ENCODE measurements at regions not wholly inside any gene's neighbourhood (a gene's known extent, or its start where the extent isn't known, plus 50 kb on each side); places are given as distances from the start of the nearest gene placed in this dataset.

DNA sequence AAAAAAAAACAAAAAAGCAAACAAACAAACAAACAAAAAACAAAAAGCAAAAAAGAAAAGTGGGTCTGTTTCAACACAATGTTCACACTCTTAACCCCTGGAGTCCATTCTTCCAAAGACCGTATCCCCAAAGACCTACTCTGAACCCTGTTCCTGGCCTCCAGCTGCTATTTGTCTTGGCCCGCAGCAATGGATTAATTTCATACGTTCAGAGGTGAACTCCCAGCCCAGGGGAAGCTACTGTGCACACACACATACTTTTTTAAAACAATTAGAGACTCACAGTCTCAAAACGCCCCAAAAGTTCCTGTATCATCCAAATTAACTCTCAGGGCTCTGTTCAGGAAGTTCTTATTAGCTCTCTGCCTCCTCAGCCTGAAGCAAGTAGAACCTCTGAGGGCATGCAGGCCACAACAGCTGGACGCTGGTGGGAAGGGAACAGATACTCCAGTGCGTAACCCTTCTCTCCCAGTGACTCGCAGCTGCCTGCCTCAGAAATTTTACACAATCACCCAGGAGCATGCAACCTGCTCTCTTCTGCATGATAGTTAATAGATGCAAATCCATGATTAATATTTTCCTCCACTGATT lies 395.4 kb downstream of the RRAGC start:
- no peaks in the 10 kb centered on the region; the same call in 1 of the 2 replicates for H3K9me3 ChIP-seq (replicated peaks)
- DNase-seq: peak; percentile 85 to 87
- no peak overlapping the region for H3K4me3 ChIP-seq
- peaks cover 14% of the 10 kb centered on the region for H3K4me1 ChIP-seq
- H3K36me3 ChIP-seq: no peaks in the 10 kb centered on the region
- H3K27me3 ChIP-seq: no peaks in the 10 kb centered on the region
- peak overlapping the region; percentile 74 for H3K27ac ChIP-seq

- no peak for DNase-seq
These were observed 396.5 kb downstream of the RRAGC start for GRCh38 chr1:38463074-38463473.

GRCh38 chr1:38456531-38456876 lies 403.1 kb downstream of the RRAGC start:
- no peaks in the 10 kb centered on the region for H3K36me3 ChIP-seq
- no peak overlapping the region for H3K4me3 ChIP-seq
- H3K4me1 ChIP-seq: peaks cover 9% of the 10 kb centered on the region
- H3K27ac ChIP-seq: no peak overlapping the region
- no peaks in the 10 kb centered on the region; the same call in 1 of the 2 replicates for H3K9me3 ChIP-seq (replicated peaks)
- DNase-seq: no peak
- no peaks in the 10 kb centered on the region for H3K27me3 ChIP-seq

More at GRCh38 chr1:38463074-38463473, 396.5 kb downstream of the RRAGC start:
- H3K9me3 ChIP-seq (replicated peaks): no peaks in the 10 kb centered on the region; the same call in 1 of the 2 replicates
- peaks cover 14% of the 10 kb centered on the region for H3K4me1 ChIP-seq
- H3K27ac ChIP-seq: no peak overlapping the region
- H3K27me3 ChIP-seq: no peaks in the 10 kb centered on the region
- no peaks in the 10 kb centered on the region for H3K36me3 ChIP-seq
- H3K4me3 ChIP-seq: no peak overlapping the region

GRCh38 chr1:38455829-38456530 lies 403.6 kb downstream of the RRAGC start:
- Histone ChIP-seq H3K27me3 (no peaks in the 10 kb centered on the region), H3K27ac (no peak overlapping the region), H3K9me3 (replicated peaks) (no peaks in the 10 kb centered on the region; the same call in 1 of the 2 replicates), H3K36me3 (no peaks in the 10 kb centered on the region), H3K4me1 (peaks cover 13% of the 10 kb centered on the region), H3K4me3 (no peak overlapping the region)
- no peak for DNase-seq

GRCh38 chr1:38454749-38455441 lies 404.7 kb downstream of the RRAGC start:
- DNase-seq: no peak
- peaks cover 20% of the 10 kb centered on the region for H3K4me1 ChIP-seq

GRCh38 chr1:38454236-38454635 lies 405.3 kb downstream of the RRAGC start:
- no peak overlapping the region for H3K4me3 ChIP-seq
- H3K4me1 ChIP-seq: peaks cover 20% of the 10 kb centered on the region
- no peaks in the 10 kb centered on the region for H3K27me3 ChIP-seq
- H3K36me3 ChIP-seq: no peaks in the 10 kb centered on the region
- peak; percentile 39 to 54 for DNase-seq
- H3K27ac ChIP-seq: no peak overlapping the region
- H3K9me3 ChIP-seq (replicated peaks): no peaks in the 10 kb centered on the region; the same call in 1 of the 2 replicates

More at GRCh38 chr1:38454749-38455441, 404.7 kb downstream of the RRAGC start:
- Histone ChIP-seq H3K36me3 (no peaks in the 10 kb centered on the region), H3K9me3 (replicated peaks) (no peaks in the 10 kb centered on the region; the same call in 1 of the 2 replicates), H3K27ac (no peak overlapping the region), H3K4me3 (no peak overlapping the region), H3K27me3 (no peaks in the 10 kb centered on the region)

DNA sequence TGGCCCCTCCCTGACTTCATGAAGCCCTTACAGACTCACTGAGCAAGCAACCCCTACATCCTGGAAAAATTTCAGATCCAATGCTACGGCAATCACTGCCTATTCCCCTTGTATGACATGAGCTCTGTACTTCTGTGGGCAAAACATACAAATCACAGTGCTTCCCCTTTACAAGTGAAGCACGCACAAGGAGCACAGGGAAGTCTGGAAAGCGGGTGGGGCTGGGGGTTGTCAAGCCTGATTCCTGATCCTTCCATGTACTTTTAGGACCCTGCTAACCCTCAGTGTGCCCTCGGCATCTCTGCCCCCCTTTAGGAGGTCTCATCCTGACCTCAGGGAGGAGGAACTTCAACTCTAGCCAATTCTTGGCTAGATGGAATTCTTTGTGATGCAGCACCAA lies 405.7 kb upstream of the POU3F1 start:
- Histone ChIP-seq H3K4me1 (peaks cover 20% of the 10 kb centered on the region), H3K4me3 (no peak overlapping the region), H3K27me3 (no peaks in the 10 kb centered on the region), H3K36me3 (no peaks in the 10 kb centered on the region), H3K9me3 (replicated peaks) (no peaks in the 10 kb centered on the region; the same call in 1 of the 2 replicates), H3K27ac (peak overlapping the region; percentile 73)
- peak in 1 of 2 experiments; percentile 30 for DNase-seq

DNA sequence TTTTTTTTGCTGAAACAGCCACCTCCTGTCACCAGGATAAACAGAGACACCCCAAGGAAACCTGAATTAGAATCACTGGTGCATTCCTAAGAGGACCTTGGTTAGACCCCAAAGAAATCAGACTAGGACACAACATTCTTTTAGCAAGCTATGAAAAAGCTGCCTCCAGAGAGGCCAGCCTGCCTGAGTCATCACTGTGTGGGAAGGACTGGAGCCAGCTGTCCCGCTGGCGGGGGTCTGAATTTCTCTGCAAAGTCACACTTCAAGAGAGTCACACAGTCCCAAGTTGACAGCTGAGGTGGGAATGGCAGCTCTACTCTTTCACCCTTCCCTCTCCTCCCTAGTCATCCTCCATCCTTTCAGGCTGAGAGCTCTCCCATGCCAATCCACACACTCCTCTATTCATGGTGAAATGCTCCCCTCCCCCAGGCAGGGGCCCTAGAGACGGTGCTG lies 405.0 kb upstream of the POU3F1 start:
- no peaks in the 10 kb centered on the region for H3K36me3 ChIP-seq
- DNase-seq: peak; percentile 86 to 90
- H3K27me3 ChIP-seq: no peaks in the 10 kb centered on the region
- peaks cover 20% of the 10 kb centered on the region for H3K4me1 ChIP-seq
- H3K27ac ChIP-seq: peak overlapping the region; percentile 73
- H3K9me3 ChIP-seq (replicated peaks): no peaks in the 10 kb centered on the region; the same call in 1 of the 2 replicates
- no peak overlapping the region for H3K4me3 ChIP-seq

DNA sequence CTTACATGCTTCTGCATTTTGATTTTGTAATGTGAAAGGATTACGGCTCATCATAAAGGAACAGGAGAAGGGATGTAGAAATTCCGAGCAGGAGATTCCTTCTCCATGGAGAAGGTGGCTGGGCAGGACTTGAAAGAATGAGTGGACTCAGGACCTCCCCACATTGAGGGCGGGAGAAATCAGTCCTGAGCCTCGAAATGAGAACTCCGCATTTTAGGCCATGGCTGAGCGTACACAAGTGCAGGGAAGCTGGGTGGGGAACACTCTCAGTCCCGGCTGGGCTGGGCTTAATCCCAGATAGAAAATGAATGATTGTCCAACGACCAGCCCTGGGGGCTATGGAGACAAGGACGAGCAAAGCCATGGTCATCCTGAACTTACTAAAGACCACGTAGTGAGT lies 402.3 kb upstream of the POU3F1 start:
- no peaks in the 10 kb centered on the region for H3K9me3 ChIP-seq (replicated peaks)
- no peaks in the 10 kb centered on the region for H3K36me3 ChIP-seq
- peaks cover 22% of the 10 kb centered on the region for H3K4me1 ChIP-seq
- no peaks in the 10 kb centered on the region for H3K27me3 ChIP-seq
- H3K4me3 ChIP-seq: no peak overlapping the region
- no peak overlapping the region for H3K27ac ChIP-seq
- DNase-seq: no peak

GRCh38 chr1:38446936-38447335 lies 400.3 kb upstream of the POU3F1 start:
- no peak for DNase-seq
- Histone ChIP-seq H3K4me1 (peaks cover 16% of the 10 kb centered on the region), H3K4me3 (no peak overlapping the region), H3K9me3 (replicated peaks) (no peaks in the 10 kb centered on the region), H3K27me3 (no peaks in the 10 kb centered on the region), H3K36me3 (no peaks in the 10 kb centered on the region), H3K27ac (no peak overlapping the region)

- no peak overlapping the region for H3K4me3 ChIP-seq
These were observed 398.3 kb upstream of the POU3F1 start for GRCh38 chr1:38444770-38445442.

GRCh38 chr1:38444311-38444710 lies 397.7 kb upstream of the POU3F1 start:
- H3K36me3 ChIP-seq: no peaks in the 10 kb centered on the region
- DNase-seq: no peak
- 0 out of 2 replicates have a peak, but pooled peaks cover 2% of the 10 kb centered on the region for H3K4me1 ChIP-seq
- no peaks in the 10 kb centered on the region for H3K9me3 ChIP-seq (replicated peaks)
- H3K27me3 ChIP-seq: no peaks in the 10 kb centered on the region
- H3K27ac ChIP-seq: no peak overlapping the region
- no peak overlapping the region for H3K4me3 ChIP-seq

More at GRCh38 chr1:38444770-38445442, 398.3 kb upstream of the POU3F1 start:
- Histone ChIP-seq H3K4me1 (0 out of 2 replicates have a peak, but pooled peaks cover 2% of the 10 kb centered on the region), H3K36me3 (no peaks in the 10 kb centered on the region), H3K27me3 (no peaks in the 10 kb centered on the region), H3K9me3 (replicated peaks) (no peaks in the 10 kb centered on the region), H3K27ac (no peak overlapping the region)
- peak in 1 of 2 experiments; percentile 23 for DNase-seq

- no peaks in the 10 kb centered on the region for H3K27me3 ChIP-seq
- 0 out of 2 replicates have a peak, but pooled peaks cover 2% of the 10 kb centered on the region for H3K4me1 ChIP-seq
- no peaks in the 10 kb centered on the region for H3K36me3 ChIP-seq
- DNase-seq: no peak
- no peaks in the 10 kb centered on the region for H3K9me3 ChIP-seq (replicated peaks)
- H3K4me3 ChIP-seq: no peak overlapping the region
- H3K27ac ChIP-seq: no peak overlapping the region
These were observed 393.8 kb upstream of the POU3F1 start for GRCh38 chr1:38440402-38440801.

DNA sequence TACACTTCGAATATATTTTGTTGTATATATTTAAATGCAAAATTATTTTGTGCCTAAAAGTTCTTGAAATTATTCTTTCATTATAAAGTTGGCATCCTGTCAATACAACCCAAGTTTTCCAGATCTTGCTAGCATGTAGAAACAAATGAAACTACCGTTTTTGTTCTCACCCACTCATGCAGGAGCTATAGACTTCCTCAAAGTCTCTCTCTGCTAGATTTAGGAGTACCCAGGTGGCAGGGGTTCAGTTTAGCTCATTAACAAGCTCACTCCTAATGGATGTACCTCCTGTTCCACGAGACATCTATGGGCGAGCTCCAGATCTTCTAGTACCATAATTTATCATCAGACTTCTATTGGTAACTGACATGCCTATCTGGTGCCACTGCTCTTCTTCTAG lies 390.2 kb upstream of the POU3F1 start:
- H3K4me3 ChIP-seq: no peak overlapping the region
- H3K9me3 ChIP-seq (replicated peaks): no peaks in the 10 kb centered on the region
- H3K36me3 ChIP-seq: no peaks in the 10 kb centered on the region
- DNase-seq: no peak
- H3K27me3 ChIP-seq: no peaks in the 10 kb centered on the region
- H3K27ac ChIP-seq: no peak overlapping the region
- no peaks in the 10 kb centered on the region for H3K4me1 ChIP-seq

All from SJCRH30 (cell line).